Heart right ventricle (tissue), 16 donors: ENCODE measurements at regions not wholly inside any gene's neighbourhood (a gene's known extent, or its start where the extent isn't known, plus 50 kb on each side); places are given as distances from the start of the nearest gene placed in this dataset.

Experiments used
- ATAC-seq, 8 donors: fragments of 200-7000 bp; cut with Tn5 transposase; one replicate each; pipeline ENCODE4 v1.9.1; 2020; ENCODE audit warnings: mild to moderate bottlenecking in 8 of 8, moderate library complexity in 8 of 8, moderate number of reproducible peaks in 1 of 8
- DNase-seq, 2 donors: peaks; one replicate each; pipeline ENCODE4 v3.0.0-alpha.2; 2020
- H3K27ac ChIP-seq, 10 donors: fragments of 200-600 bp; sonication (generic) in 2 of 10; one replicate each; pipeline versions ENCODE4 v1.5.0 to v1.8.0; 2020 to 2022; ENCODE audit warnings: mild to moderate bottlenecking in 3 of 10
- H3K27me3 ChIP-seq, 7 donors: fragments of 200-600 bp; one replicate each; pipeline ENCODE4 v1.8.0; 2021 to 2022; ENCODE audit warnings: mild to moderate bottlenecking in 2 of 7
- H3K36me3 ChIP-seq, 9 donors: fragments of 200-600 bp; sonication (generic) in 1 of 9; one replicate each; pipeline versions ENCODE4 v1.5.0 to v1.8.0; 2020 to 2022; ENCODE audit warnings: mild to moderate bottlenecking in 2 of 9
- H3K4me1 ChIP-seq, 9 donors: fragments of 200-600 bp; sonication (generic) in 1 of 9; one replicate each; pipeline versions ENCODE4 v1.5.0 to v1.8.0; 2020 to 2022; ENCODE audit warnings: mild to moderate bottlenecking in 4 of 9
- H3K4me3 ChIP-seq, 10 donors: fragments of 200-600 bp; sonication (generic) in 2 of 10; one replicate each; pipeline versions ENCODE4 v1.5.0 to v1.8.0; 2020 to 2022; ENCODE audit warnings: mild to moderate bottlenecking in 7 of 10, moderate library complexity in 2 of 10
- H3K9me3 ChIP-seq, 11 donors: fragments of 200-600 bp in 10 of 11; sonication (generic) in 2 of 11; one replicate each; pipeline versions ENCODE4 v1.5.0 to v1.8.0; 2013 to 2022; ENCODE audit warnings: mild to moderate bottlenecking in 2 of 11, control low read depth in 1 of 11, moderate library complexity in 1 of 11
- WGBS, 2 donors: extraction: QIAGEN DNeasy Blood & Tissue Kit; methylation state at CpG; one replicate each; pipeline ENCODE4 v1.1.7; 2013; ENCODE audit warnings: inconsistent platforms in 1 of 2; 5-methylcytosine and 5-hydroxymethylcytosine counted together
- intact Hi-C, 10 donors: fragments of 100-400 bp; cut with DNase I; formaldehyde crosslinking; loops; one replicate each; pipeline versions ENCODE4 v1.11.1 to v1.14.2; 2022
- TF ChIP-seq, protein P1 (sequence below), 9 donors: fragments of 200-600 bp; sonication (generic) in 2 of 9; IDR thresholded peaks; one replicate each; pipeline versions ENCODE4 v1.5.0 to v1.8.0; 2021 to 2022; ENCODE audit warnings: antibody characterized with exemption in 9 of 9, mild to moderate bottlenecking in 5 of 9, moderate library complexity in 1 of 9
- donor health status: Arrhythmogenic right ventricular cardiomyopathy.
- donor health status: ischemic (EF 13 %, LVEDD 7.1; RV severe dilation, severe dysfunction).
- donor health status: healthy with polysubstance abuse.
- donor health status: DM: no; HTN: yes; CAD: no.
- donor health status: DM: no; HTN: no; CAD: no.
- donor health status: ischemic (EF 25% LVEDD 6.9; RV normal size, moderate dysfunction).
- donor health status: ischemic (EF 25% LVEDD 5.7; RV mildly dilated, moderate dysfunction).
- donor health status: healthy.
- donor health status: DM: yes; HTN: yes; CAD: no.
- donor health status: Ischemic cardiomyopathy.
- donor health status: ischemic (EF 35%, LVEDD 5.7; RV mildly dilated, moderate dysfunction).
- donor health status: nonischemic (EF 11% LVEDD 7.7; RV severe dilation, severe dysfunction).
- donor health status: DM: yes; HTN: yes; CAD: no.
- donor health status: PGD.
- donor health status: ischemic (EF 29% LVEDD 5.4; RV normal size, mild dysfunction).
- donor health status: nonischemic (EF 23%, LVEDD 6.1; RV moderate dilation, normal function).

DNA sequence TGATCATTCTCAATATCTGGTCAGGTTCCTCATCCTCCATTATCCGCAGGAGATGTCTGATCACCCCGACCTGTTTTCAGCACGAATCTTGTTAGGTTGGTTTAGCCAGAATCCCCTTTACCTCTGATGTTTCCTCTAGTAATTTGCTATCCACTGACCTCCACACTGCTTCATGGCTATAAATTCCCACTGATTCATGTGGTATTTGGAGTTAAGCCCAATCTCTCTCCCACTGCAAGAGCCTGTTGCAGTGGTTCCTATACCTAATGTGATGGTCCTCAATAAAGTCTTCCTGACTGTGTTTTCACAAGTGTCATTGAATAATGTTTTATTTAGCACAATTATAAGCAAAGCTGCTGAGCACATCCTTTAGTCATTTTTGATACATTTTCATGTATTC lies 124.8 kb upstream of the CNTN3 start:
- Histone ChIP-seq H3K27me3 (no peaks in the 10 kb centered on the region), H3K36me3 (no peaks in the 10 kb centered on the region), H3K27ac (peak overlapping the region in 2 of 10 donors; percentile 3 to 4), H3K9me3 (peaks cover 0 to 14% (median 0%) of the 10 kb centered on the region in 11 donors), H3K4me1 (peaks cover 0 to 5% (median 0%) of the 10 kb centered on the region in 9 donors), H3K4me3 (no peak overlapping the region)
- TF ChIP-seq, protein P1, sequence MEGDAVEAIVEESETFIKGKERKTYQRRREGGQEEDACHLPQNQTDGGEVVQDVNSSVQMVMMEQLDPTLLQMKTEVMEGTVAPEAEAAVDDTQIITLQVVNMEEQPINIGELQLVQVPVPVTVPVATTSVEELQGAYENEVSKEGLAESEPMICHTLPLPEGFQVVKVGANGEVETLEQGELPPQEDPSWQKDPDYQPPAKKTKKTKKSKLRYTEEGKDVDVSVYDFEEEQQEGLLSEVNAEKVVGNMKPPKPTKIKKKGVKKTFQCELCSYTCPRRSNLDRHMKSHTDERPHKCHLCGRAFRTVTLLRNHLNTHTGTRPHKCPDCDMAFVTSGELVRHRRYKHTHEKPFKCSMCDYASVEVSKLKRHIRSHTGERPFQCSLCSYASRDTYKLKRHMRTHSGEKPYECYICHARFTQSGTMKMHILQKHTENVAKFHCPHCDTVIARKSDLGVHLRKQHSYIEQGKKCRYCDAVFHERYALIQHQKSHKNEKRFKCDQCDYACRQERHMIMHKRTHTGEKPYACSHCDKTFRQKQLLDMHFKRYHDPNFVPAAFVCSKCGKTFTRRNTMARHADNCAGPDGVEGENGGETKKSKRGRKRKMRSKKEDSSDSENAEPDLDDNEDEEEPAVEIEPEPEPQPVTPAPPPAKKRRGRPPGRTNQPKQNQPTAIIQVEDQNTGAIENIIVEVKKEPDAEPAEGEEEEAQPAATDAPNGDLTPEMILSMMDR (IDR thresholded peaks at IDR 0.05), result no peak
- DNase-seq (no peak), ATAC-seq (peak in 3 of 8 donors; percentile 73 to 78 (median 74))
- 83 to 86% methylated on average over 3 of the region's 3 CpGs for WGBS, 2 donors
- intact Hi-C loops, result loop anchor here in 1 of 10 donors (10.0 kb wide), 1 partner anchor 94 kb away; no protein-coding TSS in a partner anchor

DNA sequence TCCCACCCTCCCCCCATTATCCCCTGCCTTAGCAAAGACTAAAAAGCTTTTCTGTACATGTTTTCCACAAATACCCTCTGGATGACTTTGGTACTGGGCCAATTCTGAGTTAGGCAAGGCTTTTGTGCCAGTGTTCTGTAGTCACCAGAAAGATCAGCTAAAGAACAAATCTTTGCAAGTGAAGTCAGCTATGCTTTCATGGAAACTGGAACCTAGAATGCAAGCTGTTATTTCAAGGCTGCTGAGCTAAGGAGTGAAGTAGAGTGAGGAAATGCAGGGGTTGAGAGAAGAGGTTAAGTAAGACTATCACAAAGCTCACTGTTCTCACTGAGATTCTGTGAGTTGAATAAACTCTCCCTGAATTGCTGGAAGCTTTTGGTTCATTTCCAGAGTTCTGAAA lies 107.8 kb upstream of the CNTN3 start:
- Histone ChIP-seq H3K27me3 (no peaks in the 10 kb centered on the region), H3K9me3 (peaks cover 0 to 8% (median 0%) of the 10 kb centered on the region in 11 donors), H3K4me1 (no peaks in the 10 kb centered on the region), H3K4me3 (no peak overlapping the region), H3K36me3 (no peaks in the 10 kb centered on the region), H3K27ac (no peak overlapping the region)
- ATAC-seq (no peak), DNase-seq (no peak)
- TF ChIP-seq, protein P1 (IDR thresholded peaks at IDR 0.05), result no peak
- intact Hi-C loops, result no loop called here

GRCh38 chr3:74713977-74714376 lies 99.5 kb upstream of the CNTN3 start:
- no peak overlapping the region for H3K27ac ChIP-seq
- no peak overlapping the region for H3K4me3 ChIP-seq
- no peaks in the 10 kb centered on the region for H3K27me3 ChIP-seq
- no peaks in the 10 kb centered on the region for H3K36me3 ChIP-seq
- TF ChIP-seq, protein P1 (IDR thresholded peaks at IDR 0.05), result no peak
- H3K4me1 ChIP-seq, result no peaks in the 10 kb centered on the region
- WGBS, 2 donors, result 29 to 41% methylated on average over 4 of the region's 4 CpGs
- ATAC-seq (peak in 1 of 8 donors; percentile 51), DNase-seq (no peak)
- peaks cover 0 to 7% (median 0%) of the 10 kb centered on the region in 11 donors for H3K9me3 ChIP-seq
- intact Hi-C loops, result no loop called here

DNA sequence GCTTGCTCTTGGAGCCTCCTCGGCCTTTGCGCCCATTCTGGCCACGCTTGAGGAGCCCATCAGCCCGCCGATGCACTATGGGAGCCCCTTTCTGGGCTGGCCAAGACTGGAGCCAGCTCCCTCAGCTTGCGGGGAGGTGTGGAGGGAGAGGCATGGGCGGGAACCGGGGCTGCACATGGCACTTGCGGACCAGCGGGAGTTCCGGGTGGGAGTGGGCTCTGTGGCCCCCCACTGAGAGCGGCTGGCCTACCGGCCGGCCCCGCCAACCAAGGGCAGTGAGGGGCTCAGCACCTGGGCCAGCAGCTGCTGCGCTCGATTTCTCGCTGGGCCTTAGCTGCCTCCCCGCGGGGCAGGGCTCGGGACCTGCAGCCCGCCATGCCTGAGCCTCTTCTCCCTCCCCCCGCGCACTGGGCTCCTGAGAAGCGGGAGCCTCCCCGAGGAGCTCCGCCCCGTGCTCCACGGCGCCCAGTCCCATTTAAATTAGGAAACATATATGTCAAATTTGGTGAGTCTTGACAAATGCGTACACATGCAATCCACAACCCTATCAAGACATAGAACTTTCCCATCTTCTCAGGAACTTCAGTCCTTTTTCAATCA lies 97.6 kb upstream of the CNTN3 start:
- 90 to 94% methylated on average over 23 to 31 of the region's 31 CpGs for WGBS, 2 donors
- H3K27me3 ChIP-seq, result no peaks in the 10 kb centered on the region
- intact Hi-C loops, result no loop called here
- peaks cover 0 to 7% (median 0%) of the 10 kb centered on the region in 11 donors for H3K9me3 ChIP-seq
- ATAC-seq, result no peak
- H3K27ac ChIP-seq, result no peak overlapping the region
- H3K4me3 ChIP-seq, result no peak overlapping the region
- TF ChIP-seq, protein P1 (IDR thresholded peaks at IDR 0.05), result no peak
- no peak for DNase-seq
- H3K4me1 ChIP-seq, result no peaks in the 10 kb centered on the region
- no peaks in the 10 kb centered on the region for H3K36me3 ChIP-seq
